H1 (cell line): ENCODE measurements at regions not wholly inside any gene's neighbourhood (a gene's known extent, or its start where the extent isn't known, plus 50 kb on each side); places are given as distances from the start of the nearest gene placed in this dataset.
A peak's percentile ranks its signal among the peaks of the same experiment; 100 is the strongest.

Experiments
- CTCF ChIA-PET: fragments of 300-600 bp; sonication (Branson Sonifier 250); formaldehyde crosslinking; loops from one replicate; lab custom pipeline; 2021; ENCODE audit not compliant: partially characterized antibody; lab: Charles Lee
- POLR2A ChIA-PET: fragments of 300-600 bp; sonication (Branson Sonifier 250); formaldehyde crosslinking; loops from one replicate; lab custom pipeline; 2021; ENCODE audit warnings: inconsistent platforms; ENCODE audit not compliant: partially characterized antibody; lab: Charles Lee
- DNase-seq, 2 experiments: peaks; one replicate each; pipeline versions ENCODE4 v3.0.0 to v3.0.0-alpha.2; 2010 to 2022; ENCODE audit warnings: low spot score in 2 of 2, low read depth in 1 of 2, mixed read lengths in 1 of 2
- FAIRE-seq: peaks from 2 replicates; lab custom pipeline; 2011; peaks lifted over from hg19 to GRCh38; lab: Jason Lieb, UNC
- H2AFZ ChIP-seq: 2 replicates; pipeline ENCODE4 v1.8.1; 2012; ENCODE audit warnings: low read length, inconsistent platforms
- H2AK5ac ChIP-seq: 2 replicates; pipeline ENCODE4 v1.6.1; 2013; ENCODE audit warnings: low read depth, low read length
- H2BK120ac ChIP-seq: replicated peaks from 2 replicates; pipeline ENCODE3; 2013; ENCODE audit warnings: low read depth, low read length, inconsistent platforms
- H2BK12ac ChIP-seq: 2 replicates; pipeline ENCODE4 v1.6.1; 2013; ENCODE audit warnings: low read depth, low read length
- H2BK15ac ChIP-seq: 2 replicates; pipeline ENCODE4 v1.6.1; 2013; ENCODE audit warnings: low read length
- H2BK20ac ChIP-seq: 2 replicates; pipeline ENCODE4 v1.6.1; 2013; ENCODE audit warnings: low read length
- H2BK5ac ChIP-seq: 2 replicates; pipeline ENCODE4 v1.6.1; 2013; ENCODE audit warnings: low read depth, low read length
- H3K14ac ChIP-seq: 2 replicates; pipeline ENCODE4 v1.6.1; 2013; ENCODE audit warnings: inconsistent platforms; ENCODE audit not compliant: insufficient read length
- H3K18ac ChIP-seq: 2 replicates; pipeline ENCODE4 v1.6.1; 2013; ENCODE audit warnings: low read length; ENCODE audit errors: extremely low read depth
- H3K23ac ChIP-seq: 2 replicates; pipeline ENCODE4 v1.6.1; 2013; ENCODE audit warnings: inconsistent platforms; ENCODE audit not compliant: insufficient read length
- H3K23me2 ChIP-seq: 2 replicates; pipeline ENCODE4 v1.6.1; 2013; ENCODE audit warnings: low read depth, low read length
- H3K27ac ChIP-seq: 2 replicates; pipeline ENCODE4 v1.6.1; 2011; ENCODE audit warnings: low read depth, low read length, inconsistent platforms
- H3K27me3 ChIP-seq, 4 experiments: replicated peaks in 1 of 4; 1 replicate in 1 of 4; 2 replicates in 3 of 4; pipeline versions ENCODE4 v1.6.1 to v1.8.1; 2011 to 2013; ENCODE audit warnings: low read length in 3 of 4, mild to moderate bottlenecking in 3 of 4, inconsistent platforms in 2 of 4, mixed read lengths in 2 of 4, moderate library complexity in 1 of 4; ENCODE audit not compliant: control insufficient read depth in 3 of 4, insufficient read depth in 3 of 4; ENCODE audit errors: extremely low read depth in 1 of 4
- H3K36me3 ChIP-seq, 4 experiments: 2 replicates each; pipeline versions ENCODE4 v1.6.1 to v1.8.1; 2011 to 2013; ENCODE audit warnings: mild to moderate bottlenecking in 4 of 4, low read length in 3 of 4, moderate library complexity in 2 of 4, control low read depth in 1 of 4, inconsistent platforms in 1 of 4; ENCODE audit not compliant: insufficient read depth in 4 of 4, control insufficient read depth in 2 of 4
- H3K4ac ChIP-seq: replicated peaks from 2 replicates; pipeline ENCODE3; 2013; ENCODE audit warnings: low read length, low read depth, mixed read lengths, inconsistent platforms; ENCODE audit not compliant: insufficient read length
- H3K4me1 ChIP-seq, 4 experiments: replicated peaks in 1 of 4; 1 replicate in 1 of 4; 2 replicates in 3 of 4; pipeline versions ENCODE4 v1.6.1 to v1.8.1; 2011 to 2013; ENCODE audit warnings: low read length in 3 of 4, inconsistent platforms in 2 of 4, mixed read lengths in 1 of 4; ENCODE audit not compliant: insufficient read depth in 4 of 4, control insufficient read depth in 3 of 4
- H3K4me2 ChIP-seq, 2 experiments: 2 replicates each; pipeline versions ENCODE4 v1.6.1 to v1.8.1; 2011 to 2013; ENCODE audit warnings: low read depth in 2 of 2, low read length in 2 of 2, control low read depth in 1 of 2, inconsistent platforms in 1 of 2, mild to moderate bottlenecking in 1 of 2; ENCODE audit not compliant: insufficient read depth in 1 of 2
- H3K4me3 ChIP-seq, 4 experiments: fragments of 200-600, 300-600 bp in 1 of 4; sonication (generic), shearing (Covaris generic), sonication (Bioruptor Twin) in 1 of 4; 2 replicates each; pipeline versions ENCODE4 v1.5.1 to v1.8.1; 2011 to 2016; ENCODE audit warnings: low read length in 4 of 4, low read depth in 3 of 4, control low read depth in 2 of 4, inconsistent platforms in 2 of 4, mild to moderate bottlenecking in 2 of 4, mixed read lengths in 1 of 4, moderate library complexity in 1 of 4; ENCODE audit not compliant: insufficient read depth in 2 of 4; ENCODE audit errors: extremely low read depth in 1 of 4
- H3K56ac ChIP-seq: replicated peaks from 2 replicates; pipeline ENCODE3; 2013; ENCODE audit warnings: low read depth, mild to moderate bottlenecking, mixed read lengths, low read length, inconsistent platforms; ENCODE audit not compliant: insufficient read length
- H3K79me1 ChIP-seq: 2 replicates; pipeline ENCODE4 v1.6.1; 2013; ENCODE audit warnings: low read depth, low read length, control low read depth
- H3K79me2 ChIP-seq, 2 experiments: 2 replicates each; pipeline versions ENCODE4 v1.6.1 to v1.8.1; 2012 to 2013; ENCODE audit warnings: low read length in 2 of 2, mild to moderate bottlenecking in 2 of 2, inconsistent platforms in 1 of 2; ENCODE audit not compliant: insufficient read depth in 2 of 2, control insufficient read depth in 1 of 2
- H3K9ac ChIP-seq, 4 experiments: replicated peaks in 1 of 4; 1 replicate in 1 of 4; 2 replicates in 3 of 4; pipeline versions ENCODE4 v1.6.1 to v1.8.1; 2011 to 2013; ENCODE audit warnings: low read depth in 3 of 4, low read length in 3 of 4, control low read depth in 2 of 4, mild to moderate bottlenecking in 2 of 4, moderate library complexity in 2 of 4, inconsistent platforms in 1 of 4; ENCODE audit errors: extremely low read depth in 1 of 4
- H3K9me3 ChIP-seq, 2 experiments: 2 replicates each; pipeline versions ENCODE4 v1.6.1 to v1.8.1; 2012 to 2013; ENCODE audit warnings: mild to moderate bottlenecking in 2 of 2, moderate library complexity in 2 of 2, control low read depth in 1 of 2, inconsistent platforms in 1 of 2, low read depth in 1 of 2, low read length in 1 of 2, mixed read lengths in 1 of 2; ENCODE audit not compliant: insufficient read depth in 2 of 2
- H4K20me1 ChIP-seq, 2 experiments: replicated peaks in 1 of 2; 2 replicates each; pipeline versions ENCODE3 to v1.8.1; 2011 to 2013; ENCODE audit warnings: inconsistent platforms in 2 of 2, low read length in 2 of 2, mild to moderate bottlenecking in 1 of 2; ENCODE audit not compliant: insufficient read depth in 2 of 2, control insufficient read depth in 1 of 2
- H4K5ac ChIP-seq: 2 replicates; pipeline ENCODE4 v1.6.1; 2013; ENCODE audit warnings: low read length, low read depth, mixed read lengths, inconsistent platforms; ENCODE audit not compliant: insufficient read length
- H4K8ac ChIP-seq: 2 replicates; pipeline ENCODE4 v1.8.0; 2013; ENCODE audit warnings: mild to moderate bottlenecking, moderate library complexity, low read length, inconsistent platforms; ENCODE audit not compliant: insufficient read depth; ENCODE audit errors: extremely low read depth
- H4K91ac ChIP-seq: replicated peaks from 2 replicates; pipeline ENCODE3; 2013; ENCODE audit warnings: low read length, mixed read lengths, inconsistent platforms; ENCODE audit not compliant: insufficient read length
- BRCA1 ChIP-seq: IDR thresholded peaks from 2 replicates; pipeline ENCODE4 v1.6.1; 2012; ENCODE audit warnings: low read depth, low read length, improper control_type of control experiment
- CBX8 ChIP-seq: fragments of 300-800, 300-1000 bp; sonication (generic); IDR thresholded peaks from 2 replicates; pipeline ENCODE4 v1.7.1; 2016; ENCODE audit warnings: low read depth, low read length, borderline replicate concordance
- CHD2 ChIP-seq: IDR thresholded peaks from 2 replicates; pipeline ENCODE4 v1.6.1; 2012; ENCODE audit warnings: low read length, improper control_type of control experiment
- EP300 ChIP-seq, 2 experiments: IDR thresholded peaks; 1 replicate in 1 of 2; 2 replicates in 1 of 2; pipeline ENCODE4 v1.6.1; 2011 to 2012; ENCODE audit warnings: low read depth in 2 of 2, low read length in 2 of 2, mild to moderate bottlenecking in 2 of 2, borderline replicate concordance in 1 of 2, inconsistent platforms in 1 of 2, moderate library complexity in 1 of 2
- HDAC2 ChIP-seq, 2 experiments: fragments of 300-600 bp in 1 of 2; sonication (generic) in 1 of 2; IDR thresholded peaks; 2 replicates each; pipeline ENCODE4 v1.6.1; 2011 to 2012; ENCODE audit warnings: low read depth in 2 of 2, low read length in 2 of 2, mild to moderate bottlenecking in 2 of 2, moderate library complexity in 2 of 2, borderline replicate concordance in 1 of 2, inconsistent platforms in 1 of 2
- KDM5A ChIP-seq: fragments of 200-600 bp; IDR thresholded peaks from 2 replicates; pipeline ENCODE4 v1.7.1; 2012; ENCODE audit warnings: mild to moderate bottlenecking, low read length, inconsistent platforms, mixed read lengths
- NRF1 ChIP-seq: IDR thresholded peaks from 2 replicates; pipeline ENCODE4 v1.6.1; 2011; ENCODE audit warnings: mild to moderate bottlenecking, low read depth, low read length, improper control_type of control experiment
- SUZ12 ChIP-seq: fragments of 200-600 bp; sonication (generic); IDR thresholded peaks from 2 replicates; pipeline ENCODE4 v1.6.1; 2012; ENCODE audit warnings: mild to moderate bottlenecking, inconsistent platforms, low read length, moderate library complexity, mixed read lengths
- WGBS, 2 experiments: shearing (Covaris generic) in 1 of 2; methylation state at CpG; one replicate each; pipeline versions ENCODE4 v1.1.6 to v1.1.7; 2013 to 2015; ENCODE audit warnings: low lambda C conversion rate in 2 of 2, mixed read lengths in 2 of 2, inconsistent platforms in 1 of 2, low coverage in 1 of 2, missing lambda C conversion rate in 1 of 2; ENCODE audit not compliant: insufficient replicate concordance in 2 of 2, insufficient coverage in 1 of 2, insufficient read length in 1 of 2; ENCODE audit errors: extremely low coverage in 1 of 2, missing lambda C conversion rate in 1 of 2; 5-methylcytosine and 5-hydroxymethylcytosine counted together
- TF ChIP-seq, protein P1 (sequence below): IDR thresholded peaks from 2 replicates; pipeline ENCODE4 v1.6.1; 2012; ENCODE audit warnings: inconsistent platforms

- no peak overlapping the region for H3K14ac ChIP-seq
- H4K20me1 ChIP-seq, result no peaks in the 10 kb centered on the region
- H3K56ac ChIP-seq, result no peak overlapping the region
- H4K8ac ChIP-seq, result no peak overlapping the region
- no peak overlapping the region for H3K4me3 ChIP-seq
- no peak overlapping the region for H2AK5ac ChIP-seq
- FAIRE-seq, result no peak
- no peak overlapping the region for H3K4ac ChIP-seq
- POLR2A ChIA-PET, result no interaction called here
- no peak overlapping the region for H2BK5ac ChIP-seq
- H3K27me3 ChIP-seq, result no peaks in the 10 kb centered on the region
- H2BK15ac ChIP-seq, result no peak overlapping the region
- no peak overlapping the region for H4K5ac ChIP-seq
- TF ChIP-seq KDM5A (no peak), SUZ12 (no peak), NRF1 (no peak), HDAC2 (IDR thresholded peaks at IDR 0.05; ENCODE audit: borderline replicate concordance in 1 of 2, low read depth in 2 of 2, low read length in 2 of 2) (no peak), CHD2 (no peak), EP300 (IDR thresholded peaks at IDR 0.05; ENCODE audit: borderline replicate concordance in 1 of 2, low read depth in 2 of 2, low read length in 2 of 2) (no peak), CBX8 (no peak), BRCA1 (no peak)
- TF ChIP-seq, protein P1, sequence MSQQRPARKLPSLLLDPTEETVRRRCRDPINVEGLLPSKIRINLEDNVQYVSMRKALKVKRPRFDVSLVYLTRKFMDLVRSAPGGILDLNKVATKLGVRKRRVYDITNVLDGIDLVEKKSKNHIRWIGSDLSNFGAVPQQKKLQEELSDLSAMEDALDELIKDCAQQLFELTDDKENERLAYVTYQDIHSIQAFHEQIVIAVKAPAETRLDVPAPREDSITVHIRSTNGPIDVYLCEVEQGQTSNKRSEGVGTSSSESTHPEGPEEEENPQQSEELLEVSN, result no peak
- TF ChIP-seq, all 59 proteins: peak for 0
- Histone ChIP-seq H3K4me2 (no peak overlapping the region), H3K9me3 (no peaks in the 10 kb centered on the region), H2BK120ac (no peak overlapping the region), H3K4me1 (no peaks in the 10 kb centered on the region), H4K91ac (no peak overlapping the region), H2BK12ac (no peak overlapping the region), H3K18ac (no peak overlapping the region), H3K23me2 (no peaks in the 10 kb centered on the region), H3K23ac (no peak overlapping the region), H3K36me3 (no peaks in the 10 kb centered on the region; a peak in 1 of 8 replicates), H2AFZ (peak overlapping the region; percentile 73; the same call in 1 of the 2 replicates), H3K79me2 (no peaks in the 10 kb centered on the region), H3K79me1 (no peaks in the 10 kb centered on the region), H2BK20ac (no peak overlapping the region), H3K9ac (no peak overlapping the region), H3K27ac (no peak overlapping the region)
- WGBS, 2 experiments, result 90% methylated on average over 3 of the region's 3 CpGs; no CpG with 5 or more reads in 1 of the 2 experiments
- DNase-seq, result no peak
- CTCF ChIA-PET, result interaction anchor here (1.4 kb wide), 1 partner anchor 184 kb away, joined by 3 read pairs; no protein-coding TSS in a partner anchor
These were observed 112.1 kb upstream of the MYOCD start for GRCh38 chr17:12553625-12554024.
